ENCODE measurements at regions not wholly inside any gene's neighbourhood (a gene's known extent, or its start where the extent isn't known, plus 50 kb on each side); places are given as distances from the start of the nearest gene placed in this dataset.
"Not testable (repeated sequence)": the region's sequence is repeated elsewhere in the genome, so short reads cannot be mapped to it uniquely, and the experiment has no call there.

GRCh38 chr6:160804639-160805038, 102.6 kb downstream of the PLG start:
- no peaks in the 10 kb centered on the region for H3K36me3 ChIP-seq
- H3K27me3 ChIP-seq: no peaks in the 10 kb centered on the region
- TF ChIP-seq CTCF (IDR thresholded peaks at IDR 0.05): no peak
- H3K9me3 ChIP-seq: no peaks in the 10 kb centered on the region
- H3K4me1 ChIP-seq: no peaks in the 10 kb centered on the region
- no peak overlapping the region for H3K27ac ChIP-seq
- intact Hi-C loops (cut with DNase I): no loop called here
- ATAC-seq (no peak), DNase-seq (no peak)
- H3K4me3 ChIP-seq: no peak overlapping the region

- DNase-seq: no peak
- no peak overlapping the region for H3K4me3 ChIP-seq
- H3K27ac ChIP-seq: no peak overlapping the region
- H3K36me3 ChIP-seq: no peaks in the 10 kb centered on the region
- no peak for ATAC-seq
- H3K9me3 ChIP-seq: no peaks in the 10 kb centered on the region
- TF ChIP-seq CTCF (IDR thresholded peaks at IDR 0.05): no peak
- intact Hi-C loops (cut with DNase I): no loop called here
- no peaks in the 10 kb centered on the region for H3K27me3 ChIP-seq
- H3K4me1 ChIP-seq: no peaks in the 10 kb centered on the region
Observed at GRCh38 chr6:160808263-160808662, 106.2 kb downstream of the PLG start.

DNA sequence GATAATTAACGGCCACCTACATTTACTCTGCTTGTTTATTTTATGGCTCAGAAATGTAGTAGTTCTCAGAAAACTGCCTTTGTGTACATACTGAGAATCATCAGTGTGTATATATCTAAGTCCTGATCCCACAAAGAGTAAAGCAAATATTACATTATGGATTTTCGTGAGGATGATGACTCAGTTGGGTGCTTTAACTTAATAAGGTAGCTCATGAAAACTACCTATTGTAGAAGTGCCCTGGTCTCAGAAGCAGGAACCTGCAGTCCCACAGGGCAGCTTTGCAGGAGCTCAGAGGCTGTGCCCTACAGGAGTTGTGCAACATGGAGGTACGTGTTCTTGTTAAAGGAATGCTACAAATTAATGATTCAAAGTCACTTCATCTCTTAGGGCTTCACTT, 108.2 kb downstream of the PLG start:
- DNase-seq (no peak), ATAC-seq (peak; percentile 15)
- Histone ChIP-seq H3K4me1 (no peaks in the 10 kb centered on the region), H3K27ac (no peak overlapping the region), H3K4me3 (no peak overlapping the region), H3K27me3 (no peaks in the 10 kb centered on the region), H3K9me3 (no peaks in the 10 kb centered on the region), H3K36me3 (no peaks in the 10 kb centered on the region)
- intact Hi-C loops (cut with DNase I): no loop called here
- TF ChIP-seq CTCF (IDR thresholded peaks at IDR 0.05): no peak

DNA sequence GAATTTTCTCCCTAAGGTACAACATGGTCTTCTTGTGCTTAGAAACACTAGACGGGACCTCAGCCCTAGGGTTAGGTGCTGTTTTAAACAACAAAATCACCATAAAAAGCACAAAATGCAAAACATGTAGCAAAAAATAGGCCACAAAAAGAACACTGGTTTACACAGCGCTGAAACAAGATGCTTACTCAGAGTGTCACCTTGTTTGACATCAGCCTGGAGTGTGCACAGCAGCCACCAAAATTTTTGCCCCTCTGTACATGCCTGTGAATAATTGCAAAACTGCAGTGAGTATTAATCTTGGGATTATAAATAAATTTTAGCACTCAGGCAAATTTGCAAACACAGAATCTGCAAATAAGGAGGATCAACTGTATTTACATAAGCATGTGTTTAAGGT, 110.1 kb downstream of the PLG start:
- H3K36me3 ChIP-seq: no peaks in the 10 kb centered on the region
- H3K4me1 ChIP-seq: no peaks in the 10 kb centered on the region
- intact Hi-C loops (cut with DNase I): no loop called here
- DNase-seq (no peak), ATAC-seq (no peak)
- H3K4me3 ChIP-seq: no peak overlapping the region
- H3K9me3 ChIP-seq: no peaks in the 10 kb centered on the region
- TF ChIP-seq CTCF (IDR thresholded peaks at IDR 0.05): no peak
- no peaks in the 10 kb centered on the region for H3K27me3 ChIP-seq
- no peak overlapping the region for H3K27ac ChIP-seq

DNA sequence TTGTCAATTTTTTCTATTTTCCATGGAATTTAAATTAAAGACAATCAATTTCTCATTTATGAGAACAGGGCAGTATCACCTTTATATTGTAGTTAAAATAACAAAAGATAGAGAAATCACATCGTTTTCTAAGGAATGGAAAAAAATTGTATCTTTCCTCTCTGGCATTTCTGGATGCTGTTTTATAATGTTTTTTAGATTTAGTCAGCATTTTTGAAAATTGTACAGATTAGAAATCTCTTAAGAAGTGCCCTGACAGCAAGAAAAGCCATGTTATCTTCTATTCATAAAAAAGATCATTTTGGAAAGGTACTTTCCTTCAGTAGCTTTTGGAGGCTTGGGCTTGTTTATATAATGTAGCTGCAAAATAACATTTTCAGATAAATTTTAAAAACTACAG, 116.9 kb downstream of the PLG start:
- TF ChIP-seq CTCF (IDR thresholded peaks at IDR 0.05): no peak
- Histone ChIP-seq H3K36me3 (no peaks in the 10 kb centered on the region), H3K27ac (no peak overlapping the region), H3K9me3 (no peaks in the 10 kb centered on the region), H3K4me1 (no peaks in the 10 kb centered on the region), H3K27me3 (no peaks in the 10 kb centered on the region), H3K4me3 (no peak overlapping the region)
- DNase-seq (no peak), ATAC-seq (no peak)
- intact Hi-C loops (cut with DNase I): no loop called here

DNA sequence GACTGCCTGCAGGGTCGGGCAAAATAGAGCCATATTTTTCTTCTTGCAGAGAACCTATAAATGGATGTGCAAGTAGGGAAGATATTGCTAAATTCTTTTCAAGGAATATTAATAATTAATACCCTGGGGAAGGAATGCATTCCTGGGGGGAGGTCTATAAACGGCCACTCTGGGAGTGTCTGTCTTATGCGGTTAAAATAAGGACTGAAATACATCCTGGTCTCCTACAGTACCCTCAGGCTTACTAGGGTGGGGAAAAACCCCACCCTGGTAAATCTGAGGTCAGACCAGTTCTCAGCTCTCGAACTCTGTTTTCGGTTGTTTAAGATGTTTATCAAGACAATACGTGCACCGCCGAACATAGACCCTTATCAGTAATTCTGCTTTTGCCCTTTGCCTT, 118.6 kb downstream of the PLG start:
- H3K4me3 ChIP-seq; H3K36me3 ChIP-seq; H3K27ac ChIP-seq; H3K4me1 ChIP-seq; H3K27me3 ChIP-seq; H3K9me3 ChIP-seq; ATAC-seq; intact Hi-C loops (cut with DNase I); DNase-seq: not testable (repeated sequence)

Measured in upper lobe of right lung (tissue), 1 donor.